Putamen (tissue), 1 donor: ENCODE measurements at regions not wholly inside any gene's neighbourhood (a gene's known extent, or its start where the extent isn't known, plus 50 kb on each side); places are given as distances from the start of the nearest gene placed in this dataset.
"Not testable (repeated sequence)": the region's sequence is repeated elsewhere in the genome, so short reads cannot be mapped to it uniquely, and the experiment has no call there.

ENCODE experiments used
- DNase-seq: peaks from one replicate; pipeline ENCODE4 v3.0.0-alpha.2; 2016; ENCODE audit warnings: low spot score

GRCh38 chr2:13401312-13401711 lies 684.6 kb downstream of the TRIB2 start:
- no peak for DNase-seq

- no peak for DNase-seq
Observed at GRCh38 chr2:13413989-13414388, 697.3 kb downstream of the TRIB2 start.

GRCh38 chr2:13414897-13415296 lies 698.2 kb downstream of the TRIB2 start:
- no peak for DNase-seq

- DNase-seq, result peak; percentile 20
Observed at GRCh38 chr2:13433954-13434353, 717.2 kb downstream of the TRIB2 start.

- DNase-seq, result not testable (repeated sequence)
Observed at GRCh38 chr2:13443554-13444261, 727.0 kb downstream of the TRIB2 start.

GRCh38 chr2:13462464-13462863 lies 745.7 kb downstream of the TRIB2 start:
- no peak for DNase-seq

- DNase-seq, result no peak
Observed at GRCh38 chr2:13466076-13466475, 749.3 kb downstream of the TRIB2 start.

GRCh38 chr2:13474538-13474937 lies 757.8 kb downstream of the TRIB2 start:
- DNase-seq, result no peak

- no peak for DNase-seq
Observed at GRCh38 chr2:13480057-13480456, 763.3 kb downstream of the TRIB2 start.

- DNase-seq, result no peak
Observed at GRCh38 chr2:13481201-13481600, 764.5 kb downstream of the TRIB2 start.

- no peak for DNase-seq
Observed at GRCh38 chr2:13485256-13485655, 768.5 kb downstream of the TRIB2 start.

GRCh38 chr2:13488965-13489364 lies 772.2 kb downstream of the TRIB2 start:
- no peak for DNase-seq

- DNase-seq, result no peak
Observed at GRCh38 chr2:13492262-13492661, 775.5 kb downstream of the TRIB2 start.

- no peak for DNase-seq
Observed at GRCh38 chr2:13495051-13495450, 778.3 kb downstream of the TRIB2 start.

GRCh38 chr2:13504808-13505207 lies 788.1 kb downstream of the TRIB2 start:
- DNase-seq, result no peak

- DNase-seq, result no peak
Observed at GRCh38 chr2:13508671-13509070, 791.9 kb downstream of the TRIB2 start.

- no peak for DNase-seq
Observed at GRCh38 chr2:13515254-13515653, 798.5 kb downstream of the TRIB2 start.

- no peak for DNase-seq
Observed at GRCh38 chr2:13522096-13522495, 805.4 kb downstream of the TRIB2 start.

- no peak for DNase-seq
Observed at GRCh38 chr2:13522917-13523821, 806.4 kb downstream of the TRIB2 start.

GRCh38 chr2:13524492-13524891 lies 807.8 kb downstream of the TRIB2 start:
- no peak for DNase-seq

GRCh38 chr2:13531735-13532410 lies 815.1 kb downstream of the TRIB2 start:
- not testable (repeated sequence) for DNase-seq

- DNase-seq, result not testable (repeated sequence)
Observed at GRCh38 chr2:13532781-13533523, 816.2 kb downstream of the TRIB2 start.
